Neural crest cell (in vitro differentiated cells): ENCODE measurements at regions not wholly inside any gene's neighbourhood (a gene's known extent, or its start where the extent isn't known, plus 50 kb on each side); places are given as distances from the start of the nearest gene placed in this dataset.

Experiments
- DNase-seq: peaks from one replicate; pipeline ENCODE4 v3.0.0; 2021; ENCODE audit warnings: low read depth, mixed read lengths, low spot score
- H3K27ac Mint-ChIP-seq: one replicate; pipeline ENCODE4 v1.8.0; 2021; ENCODE audit warnings: mild to moderate bottlenecking, mixed read lengths; ENCODE audit not compliant: unreplicated experiment
- H3K27me3 Mint-ChIP-seq: 2 replicates; pipeline ENCODE4 v1.8.0; 2021; ENCODE audit warnings: low read depth, mild to moderate bottlenecking, mixed read lengths
- H3K36me3 Mint-ChIP-seq: 2 replicates; pipeline ENCODE4 v1.8.0; 2021; ENCODE audit warnings: low read depth, mild to moderate bottlenecking, mixed read lengths
- H3K4me1 Mint-ChIP-seq: 2 replicates; pipeline ENCODE4 v1.8.0; 2021; ENCODE audit warnings: mixed read lengths
- H3K4me3 Mint-ChIP-seq: one replicate; pipeline ENCODE4 v1.8.0; 2021; ENCODE audit warnings: mild to moderate bottlenecking, mixed read lengths
- H3K9me3 Mint-ChIP-seq: 2 replicates; pipeline ENCODE4 v1.8.0; 2021; ENCODE audit warnings: mixed read lengths
- CTCF ChIP-seq: fragments of 200-600 bp; sonication (generic); conservative IDR thresholded peaks from 2 replicates; pipeline ENCODE4 v1.5.0; 2021; ENCODE audit warnings: antibody characterized with exemption, mild to moderate bottlenecking

- no peak overlapping the region for H3K27ac Mint-ChIP-seq
Measured at GRCh38 chr3:144272680-144273079, 301.1 kb downstream of the DIPK2A start.

GRCh38 chr3:144273601-144274000 lies 302.0 kb downstream of the DIPK2A start:
- no peak overlapping the region for H3K27ac Mint-ChIP-seq
- H3K36me3 Mint-ChIP-seq, result no peaks in the 10 kb centered on the region
- DNase-seq, result no peak
- no peak overlapping the region for H3K4me3 Mint-ChIP-seq
- no peak for TF ChIP-seq CTCF
- no peaks in the 10 kb centered on the region for H3K9me3 Mint-ChIP-seq
- no peaks in the 10 kb centered on the region for H3K4me1 Mint-ChIP-seq
- H3K27me3 Mint-ChIP-seq, result no peaks in the 10 kb centered on the region

More at GRCh38 chr3:144272680-144273079, 301.1 kb downstream of the DIPK2A start:
- Mint-ChIP-seq H3K9me3 (no peaks in the 10 kb centered on the region), H3K27me3 (no peaks in the 10 kb centered on the region), H3K36me3 (no peaks in the 10 kb centered on the region), H3K4me1 (no peaks in the 10 kb centered on the region), H3K4me3 (no peak overlapping the region)
- TF ChIP-seq CTCF, result no peak
- DNase-seq, result no peak

- DNase-seq, result no peak
- TF ChIP-seq CTCF, result no peak
- H3K4me1 Mint-ChIP-seq, result no peaks in the 10 kb centered on the region
- no peaks in the 10 kb centered on the region for H3K27me3 Mint-ChIP-seq
- H3K36me3 Mint-ChIP-seq, result no peaks in the 10 kb centered on the region
- no peak overlapping the region for H3K4me3 Mint-ChIP-seq
- no peak overlapping the region for H3K27ac Mint-ChIP-seq
- H3K9me3 Mint-ChIP-seq, result no peaks in the 10 kb centered on the region
Measured at GRCh38 chr3:144275005-144275404, 303.4 kb downstream of the DIPK2A start.

GRCh38 chr3:144282313-144282712 lies 310.7 kb downstream of the DIPK2A start:
- H3K9me3 Mint-ChIP-seq, result no peaks in the 10 kb centered on the region
- TF ChIP-seq CTCF, result no peak
- peaks cover 6% of the 10 kb centered on the region for H3K4me1 Mint-ChIP-seq
- H3K4me3 Mint-ChIP-seq, result no peak overlapping the region
- H3K36me3 Mint-ChIP-seq, result no peaks in the 10 kb centered on the region
- no peaks in the 10 kb centered on the region for H3K27me3 Mint-ChIP-seq
- DNase-seq, result no peak
- H3K27ac Mint-ChIP-seq, result no peak overlapping the region

GRCh38 chr3:144286235-144286910 lies 314.8 kb downstream of the DIPK2A start:
- Mint-ChIP-seq H3K27me3 (no peaks in the 10 kb centered on the region), H3K9me3 (peaks cover 2% of the 10 kb centered on the region), H3K27ac (no peak overlapping the region), H3K4me1 (peaks cover 6% of the 10 kb centered on the region), H3K36me3 (no peaks in the 10 kb centered on the region), H3K4me3 (no peak overlapping the region)
- DNase-seq, result no peak
- TF ChIP-seq CTCF, result no peak
